ENCODE measurements at regions not wholly inside any gene's neighbourhood (a gene's known extent, or its start where the extent isn't known, plus 50 kb on each side); places are given as distances from the start of the nearest gene placed in this dataset.
"Not testable (repeated sequence)": the region's sequence is repeated elsewhere in the genome, so short reads cannot be mapped to it uniquely, and the experiment has no call there.

GRCh38 chr3:73187328-73187727 is 125.9 kb downstream of the EBLN2 start:
- intact Hi-C loops (cut with DNase I) = no loop called here
- Histone ChIP-seq H3K4me3 (no peak overlapping the region), H3K4me1 (no peaks in the 10 kb centered on the region), H3K27ac (no peak overlapping the region), H3K27me3 (ENCODE audit: insufficient read depth in 3 of 3, low read length in 2 of 3) (no peaks in the 10 kb centered on the region), H3K36me3 (ENCODE audit: insufficient read depth in 1 of 2, low read depth in 1 of 2) (no peaks in the 10 kb centered on the region), H3K9me3 (no peaks in the 10 kb centered on the region)
- ATAC-seq (no peak), DNase-seq (no peak)
- 70 to 77% (median 71%) methylated on average over 5 of the region's 5 CpGs for WGBS, 3 donors
- TF ChIP-seq, protein P1, sequence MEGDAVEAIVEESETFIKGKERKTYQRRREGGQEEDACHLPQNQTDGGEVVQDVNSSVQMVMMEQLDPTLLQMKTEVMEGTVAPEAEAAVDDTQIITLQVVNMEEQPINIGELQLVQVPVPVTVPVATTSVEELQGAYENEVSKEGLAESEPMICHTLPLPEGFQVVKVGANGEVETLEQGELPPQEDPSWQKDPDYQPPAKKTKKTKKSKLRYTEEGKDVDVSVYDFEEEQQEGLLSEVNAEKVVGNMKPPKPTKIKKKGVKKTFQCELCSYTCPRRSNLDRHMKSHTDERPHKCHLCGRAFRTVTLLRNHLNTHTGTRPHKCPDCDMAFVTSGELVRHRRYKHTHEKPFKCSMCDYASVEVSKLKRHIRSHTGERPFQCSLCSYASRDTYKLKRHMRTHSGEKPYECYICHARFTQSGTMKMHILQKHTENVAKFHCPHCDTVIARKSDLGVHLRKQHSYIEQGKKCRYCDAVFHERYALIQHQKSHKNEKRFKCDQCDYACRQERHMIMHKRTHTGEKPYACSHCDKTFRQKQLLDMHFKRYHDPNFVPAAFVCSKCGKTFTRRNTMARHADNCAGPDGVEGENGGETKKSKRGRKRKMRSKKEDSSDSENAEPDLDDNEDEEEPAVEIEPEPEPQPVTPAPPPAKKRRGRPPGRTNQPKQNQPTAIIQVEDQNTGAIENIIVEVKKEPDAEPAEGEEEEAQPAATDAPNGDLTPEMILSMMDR (IDR thresholded peaks at IDR 0.05) = no peak

DNA sequence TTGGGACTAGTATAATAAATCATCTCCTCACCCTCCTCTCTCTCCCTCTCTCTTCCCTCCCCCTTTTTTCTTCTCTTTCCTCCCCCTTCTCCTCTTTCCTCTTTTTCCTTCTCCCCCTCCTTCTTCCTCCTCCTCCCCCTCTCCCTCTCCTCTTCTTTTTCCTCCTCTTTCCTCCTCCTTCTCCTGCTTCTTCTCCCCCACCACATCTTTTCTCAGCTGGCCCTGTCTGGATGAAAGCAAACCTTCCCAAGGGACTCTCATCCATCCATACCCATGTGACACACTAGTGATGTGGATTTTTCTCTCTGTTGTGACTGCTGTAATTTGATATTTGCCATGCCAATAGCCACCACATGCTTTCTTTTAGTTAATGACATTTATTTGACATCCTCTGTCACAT is 127.2 kb downstream of the EBLN2 start:
- Histone ChIP-seq H3K27me3 (ENCODE audit: insufficient read depth in 3 of 3, low read length in 2 of 3) (no peaks in the 10 kb centered on the region), H3K36me3 (ENCODE audit: insufficient read depth in 1 of 2, low read depth in 1 of 2) (no peaks in the 10 kb centered on the region), H3K4me3 (no peak overlapping the region), H3K9me3 (no peaks in the 10 kb centered on the region), H3K27ac (no peak overlapping the region), H3K4me1 (no peaks in the 10 kb centered on the region)
- DNase-seq (no peak), ATAC-seq (no peak)
- TF ChIP-seq, protein P1 (IDR thresholded peaks at IDR 0.05) = no peak
- intact Hi-C loops (cut with DNase I) = no loop called here

DNA sequence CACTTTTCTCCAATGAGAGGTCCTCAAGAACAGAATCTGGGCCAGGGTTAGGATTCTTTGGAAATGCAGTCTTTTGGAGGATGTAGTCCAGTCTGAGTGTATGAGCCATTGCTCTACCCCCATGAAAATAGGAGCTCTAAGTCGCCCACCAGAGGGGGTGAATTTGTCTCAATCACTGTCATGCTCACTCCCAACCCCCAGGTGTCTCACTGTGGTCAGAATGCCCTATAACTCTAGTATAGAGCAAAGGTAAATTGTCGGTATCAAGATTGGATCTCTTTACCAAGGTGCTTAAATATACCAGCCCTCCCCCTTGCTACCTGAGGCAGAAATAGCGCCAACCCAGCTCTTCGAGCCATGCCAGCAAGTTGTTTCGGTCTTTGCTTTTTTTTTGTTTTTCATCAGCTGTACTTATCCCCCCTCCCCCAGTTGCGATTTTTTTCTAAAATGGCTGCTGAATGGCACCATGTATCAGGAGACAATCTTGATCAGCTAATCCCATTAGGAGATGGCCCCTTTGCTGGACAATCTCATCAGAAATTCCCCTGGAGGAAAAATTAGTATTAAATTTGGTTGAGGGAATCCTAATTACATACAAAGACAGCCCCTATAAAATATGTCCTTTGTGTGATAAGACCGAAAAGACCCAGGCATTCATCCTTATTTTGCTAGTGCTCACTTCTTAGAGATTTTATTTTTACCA is 130.7 kb downstream of the EBLN2 start:
- intact Hi-C loops (cut with DNase I) = no loop called here
- Histone ChIP-seq H3K27me3 (ENCODE audit: insufficient read depth in 3 of 3, low read length in 2 of 3) (no peaks in the 10 kb centered on the region), H3K4me1 (no peaks in the 10 kb centered on the region), H3K27ac (no peak overlapping the region), H3K4me3 (no peak overlapping the region), H3K9me3 (no peaks in the 10 kb centered on the region), H3K36me3 (ENCODE audit: insufficient read depth in 1 of 2, low read depth in 1 of 2) (no peaks in the 10 kb centered on the region)
- DNase-seq = no peak
- 88 to 89% (median 88%) methylated on average over 7 of the region's 7 CpGs for WGBS, 3 donors
- TF ChIP-seq, protein P1 (IDR thresholded peaks at IDR 0.05) = no peak
- no peak for ATAC-seq

DNA sequence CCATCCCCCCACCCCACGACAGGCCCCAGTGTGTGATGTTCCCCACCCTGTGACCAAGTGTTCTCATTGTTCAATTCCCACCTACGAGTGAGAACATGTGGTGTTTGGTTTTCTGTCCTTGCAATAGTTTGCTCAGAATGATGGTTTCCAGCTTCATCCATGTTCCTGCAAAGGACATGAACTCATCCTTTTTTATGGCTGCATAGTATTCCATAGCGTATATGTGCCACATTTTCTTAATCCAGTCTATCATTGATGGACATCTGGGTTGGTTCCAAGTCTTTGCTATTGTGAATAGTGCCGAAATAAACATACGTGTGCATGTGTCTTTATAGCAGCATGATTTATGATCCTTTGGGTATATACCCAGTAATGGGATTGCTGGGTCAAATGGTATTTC is 132.5 kb downstream of the EBLN2 start:
- H3K27ac ChIP-seq; H3K27me3 ChIP-seq (ENCODE audit: insufficient read depth in 3 of 3, low read length in 2 of 3); H3K4me3 ChIP-seq; intact Hi-C loops (cut with DNase I); ATAC-seq; H3K36me3 ChIP-seq (ENCODE audit: insufficient read depth in 1 of 2, low read depth in 1 of 2); H3K4me1 ChIP-seq; DNase-seq; H3K9me3 ChIP-seq: not testable (repeated sequence)
- WGBS, 3 donors = 92 to 93% (median 93%) methylated on average over 5 of the region's 5 CpGs

DNA sequence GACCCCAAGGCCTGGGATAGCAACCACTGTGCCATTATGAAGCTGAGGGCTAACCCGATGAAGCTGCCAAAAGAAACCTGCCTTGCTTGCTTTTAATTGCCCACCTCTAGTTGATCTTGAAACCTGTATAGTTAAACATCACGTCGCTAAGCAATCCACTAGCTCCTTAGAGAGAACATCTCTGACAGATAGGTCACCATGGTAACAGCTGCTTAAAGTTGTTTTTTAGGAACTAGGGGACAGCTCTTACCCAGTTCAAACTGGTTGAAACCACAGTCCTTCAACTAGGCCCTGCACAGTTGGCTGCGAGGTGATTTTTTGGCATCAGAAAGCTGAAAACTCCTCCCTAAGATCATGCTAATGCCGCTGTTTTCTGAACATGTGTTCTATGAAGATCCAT is 135.7 kb downstream of the EBLN2 start:
- TF ChIP-seq, protein P1 (IDR thresholded peaks at IDR 0.05) = no peak
- no peak for ATAC-seq
- Histone ChIP-seq H3K4me1 (no peaks in the 10 kb centered on the region), H3K27ac (no peak overlapping the region), H3K36me3 (ENCODE audit: insufficient read depth in 1 of 2, low read depth in 1 of 2) (no peaks in the 10 kb centered on the region), H3K9me3 (no peaks in the 10 kb centered on the region), H3K4me3 (no peak overlapping the region), H3K27me3 (ENCODE audit: insufficient read depth in 3 of 3, low read length in 2 of 3) (no peaks in the 10 kb centered on the region)
- no peak for DNase-seq
- intact Hi-C loops (cut with DNase I) = no loop called here
- WGBS, 3 donors = 85 to 90% (median 87%) methylated on average over 5 of the region's 5 CpGs

Measured in psoas muscle (tissue), 7 donors.